ENCODE measurements at regions not wholly inside any gene's neighbourhood (a gene's known extent, or its start where the extent isn't known, plus 50 kb on each side); places are given as distances from the start of the nearest gene placed in this dataset.

- Histone ChIP-seq H2AFZ (ENCODE audit: control insufficient read depth, low read length) (no peak overlapping the region), H3K9me3 (ENCODE audit: control insufficient read depth, low read depth, low read length) (no peaks in the 10 kb centered on the region), H4K20me1 (ENCODE audit: control insufficient read depth, extremely low read depth, insufficient read depth, low read length) (no peaks in the 10 kb centered on the region), H3K9me1 (ENCODE audit: control insufficient read depth, extremely low read depth, insufficient read depth, low read length) (no peaks in the 10 kb centered on the region), H3K27ac (ENCODE audit: control insufficient read depth, insufficient read depth, low read length) (no peak overlapping the region), H3K36me3 (ENCODE audit: control insufficient read depth in 2 of 2, extremely low read depth in 1 of 2, insufficient read depth in 2 of 2, low read length in 2 of 2) (no peaks in the 10 kb centered on the region), H3K9ac (ENCODE audit: control insufficient read depth, extremely low read depth, insufficient read depth, low read length) (no peak overlapping the region), H3K4me2 (ENCODE audit: control insufficient read depth, extremely low read depth, insufficient read depth, low read depth, low read length) (no peak overlapping the region), H3K4me3 (ENCODE audit: control insufficient read depth in 2 of 3, extremely low read depth in 1 of 3, insufficient read depth in 2 of 3, low read depth in 1 of 3, low read length in 3 of 3) (no peak overlapping the region), H3K4me1 (ENCODE audit: control insufficient read depth, extremely low read depth, insufficient read depth, low read length) (no peaks in the 10 kb centered on the region), H3K27me3 (ENCODE audit: control insufficient read depth, extremely low read depth, insufficient read depth, low read length) (no peaks in the 10 kb centered on the region), H3K79me2 (ENCODE audit: control insufficient read depth, insufficient read depth, low read length) (no peaks in the 10 kb centered on the region)
- FAIRE-seq: no peak
- DNase-seq (ENCODE audit: low read depth, low spot score): no peak
- dilution Hi-C loops (cut with MboI; ENCODE audit: extremely low pct_ligation_motif_present, low sequenced_read_pairs): no loop called here
- TF ChIP-seq CTCF (optimal IDR thresholded peaks at IDR 0.05 in 1 of 3, IDR thresholded peaks at IDR 0.05 in 1 of 3, conservative IDR thresholded peaks at IDR 0.05 in 1 of 3; ENCODE audit: extremely low read depth in 1 of 3, insufficient read depth in 2 of 3, low read length in 3 of 3): no peak
- no peak for TF ChIP-seq EZH2 (IDR thresholded peaks at IDR 0.05; ENCODE audit: low read length)
These were observed 221.2 kb downstream of the PTGER3 start for GRCh38 chr1:70826428-70826827.

DNA sequence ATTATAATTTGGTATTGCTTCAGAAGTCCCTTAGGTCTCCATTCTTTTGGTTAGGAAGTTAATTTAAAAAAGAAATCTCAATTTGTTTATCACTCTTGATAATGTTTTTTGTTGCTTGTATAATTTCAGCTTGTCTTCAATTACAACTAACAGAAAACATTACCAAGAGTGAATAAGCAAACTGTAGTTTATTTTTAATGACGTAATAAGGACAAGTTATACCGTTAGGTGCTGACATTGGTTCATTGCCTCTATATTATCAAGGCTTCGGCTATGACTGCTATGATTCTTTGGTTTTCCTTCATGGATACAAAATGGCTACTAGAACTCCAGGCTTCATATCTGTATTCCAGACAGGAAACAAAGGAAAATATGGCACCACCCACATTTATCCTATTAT lies 220.6 kb downstream of the PTGER3 start:
- no peaks in the 10 kb centered on the region for H3K27me3 ChIP-seq (ENCODE audit: control insufficient read depth, extremely low read depth, insufficient read depth, low read length)
- H3K4me3 ChIP-seq (ENCODE audit: control insufficient read depth in 2 of 3, extremely low read depth in 1 of 3, insufficient read depth in 2 of 3, low read depth in 1 of 3, low read length in 3 of 3): no peak overlapping the region
- no peak overlapping the region for H3K9ac ChIP-seq (ENCODE audit: control insufficient read depth, extremely low read depth, insufficient read depth, low read length)
- dilution Hi-C loops (cut with MboI; ENCODE audit: extremely low pct_ligation_motif_present, low sequenced_read_pairs): no loop called here
- H3K36me3 ChIP-seq (ENCODE audit: control insufficient read depth in 2 of 2, extremely low read depth in 1 of 2, insufficient read depth in 2 of 2, low read length in 2 of 2): no peaks in the 10 kb centered on the region
- FAIRE-seq (no peak), DNase-seq (ENCODE audit: low read depth, low spot score) (no peak)
- no peaks in the 10 kb centered on the region for H3K79me2 ChIP-seq (ENCODE audit: control insufficient read depth, insufficient read depth, low read length)
- H3K4me2 ChIP-seq (ENCODE audit: control insufficient read depth, extremely low read depth, insufficient read depth, low read depth, low read length): no peak overlapping the region
- no peaks in the 10 kb centered on the region for H3K4me1 ChIP-seq (ENCODE audit: control insufficient read depth, extremely low read depth, insufficient read depth, low read length)
- no peak overlapping the region for H3K27ac ChIP-seq (ENCODE audit: control insufficient read depth, insufficient read depth, low read length)
- H3K9me1 ChIP-seq (ENCODE audit: control insufficient read depth, extremely low read depth, insufficient read depth, low read length): no peaks in the 10 kb centered on the region
- no peaks in the 10 kb centered on the region for H3K9me3 ChIP-seq (ENCODE audit: control insufficient read depth, low read depth, low read length)
- H4K20me1 ChIP-seq (ENCODE audit: control insufficient read depth, extremely low read depth, insufficient read depth, low read length): no peaks in the 10 kb centered on the region
- H2AFZ ChIP-seq (ENCODE audit: control insufficient read depth, low read length): no peak overlapping the region
- TF ChIP-seq EZH2 (IDR thresholded peaks at IDR 0.05; ENCODE audit: low read length) (no peak), CTCF (optimal IDR thresholded peaks at IDR 0.05 in 1 of 3, IDR thresholded peaks at IDR 0.05 in 1 of 3, conservative IDR thresholded peaks at IDR 0.05 in 1 of 3; ENCODE audit: extremely low read depth in 1 of 3, insufficient read depth in 2 of 3, low read length in 3 of 3) (no peak)
